PC-3 (cell line): ENCODE measurements at regions not wholly inside any gene's neighbourhood (a gene's known extent, or its start where the extent isn't known, plus 50 kb on each side); places are given as distances from the start of the nearest gene placed in this dataset.

Experiments
- CTCF ChIP-seq: fragments of 300-600 bp; sonication (generic); conservative IDR thresholded peaks from 2 replicates; pipeline ENCODE4 v1.5.1; 2017; ENCODE audit warnings: antibody characterized with exemption, low read depth, mild to moderate bottlenecking, low read length
- EZH2 ChIP-seq: fragments of 300-600 bp; sonication (generic); IDR thresholded peaks from one replicate; pipeline ENCODE4 v1.6.1; 2017; ENCODE audit warnings: antibody characterized with exemption, mild to moderate bottlenecking, low read length; ENCODE audit not compliant: unreplicated experiment

GRCh38 chr2:235277485-235277884 lies 216.4 kb upstream of the AGAP1 start:
- TF ChIP-seq EZH2, result no peak
- no peak for TF ChIP-seq CTCF
